ENCODE measurements at regions not wholly inside any gene's neighbourhood (a gene's known extent, or its start where the extent isn't known, plus 50 kb on each side); places are given as distances from the start of the nearest gene placed in this dataset.

DNA sequence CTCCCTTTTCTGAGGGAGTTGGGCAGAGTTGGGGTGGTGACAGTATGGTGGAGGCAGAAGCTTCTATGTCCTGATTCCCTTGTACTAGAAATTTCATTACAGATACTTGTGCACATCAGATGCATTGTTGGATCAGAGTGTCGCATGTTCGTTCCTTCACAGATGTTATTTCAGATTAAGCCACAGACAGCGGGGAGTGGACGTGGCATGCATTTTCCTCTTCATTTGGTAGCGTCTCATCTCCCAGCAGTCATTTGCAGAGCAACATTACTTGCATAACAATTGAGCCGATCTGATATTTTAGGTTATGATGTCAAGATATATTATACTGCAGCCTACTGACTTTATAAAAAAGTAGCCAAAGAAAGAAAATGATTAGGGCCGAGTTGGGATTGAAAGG lies 261.6 kb upstream of the SASH1 start:
- Histone ChIP-seq H3K4me3 (no peak overlapping the region), H3K4me1 (no peaks in the 10 kb centered on the region), H3K27ac (no peak overlapping the region), H3K27me3 (no peaks in the 10 kb centered on the region), H3K9me3 (no peaks in the 10 kb centered on the region), H3K36me3 (no peaks in the 10 kb centered on the region)
- DNase-seq (ENCODE audit: low spot score in 2 of 2) = no peak
- no peak for TF ChIP-seq EP300 (IDR thresholded peaks at IDR 0.05)
- TF ChIP-seq, protein P1, sequence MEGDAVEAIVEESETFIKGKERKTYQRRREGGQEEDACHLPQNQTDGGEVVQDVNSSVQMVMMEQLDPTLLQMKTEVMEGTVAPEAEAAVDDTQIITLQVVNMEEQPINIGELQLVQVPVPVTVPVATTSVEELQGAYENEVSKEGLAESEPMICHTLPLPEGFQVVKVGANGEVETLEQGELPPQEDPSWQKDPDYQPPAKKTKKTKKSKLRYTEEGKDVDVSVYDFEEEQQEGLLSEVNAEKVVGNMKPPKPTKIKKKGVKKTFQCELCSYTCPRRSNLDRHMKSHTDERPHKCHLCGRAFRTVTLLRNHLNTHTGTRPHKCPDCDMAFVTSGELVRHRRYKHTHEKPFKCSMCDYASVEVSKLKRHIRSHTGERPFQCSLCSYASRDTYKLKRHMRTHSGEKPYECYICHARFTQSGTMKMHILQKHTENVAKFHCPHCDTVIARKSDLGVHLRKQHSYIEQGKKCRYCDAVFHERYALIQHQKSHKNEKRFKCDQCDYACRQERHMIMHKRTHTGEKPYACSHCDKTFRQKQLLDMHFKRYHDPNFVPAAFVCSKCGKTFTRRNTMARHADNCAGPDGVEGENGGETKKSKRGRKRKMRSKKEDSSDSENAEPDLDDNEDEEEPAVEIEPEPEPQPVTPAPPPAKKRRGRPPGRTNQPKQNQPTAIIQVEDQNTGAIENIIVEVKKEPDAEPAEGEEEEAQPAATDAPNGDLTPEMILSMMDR (IDR thresholded peaks at IDR 0.05) = no peak
- TF ChIP-seq POLR2A (IDR thresholded peaks at IDR 0.05) = no peak
- 87 to 90% methylated on average over 7 of the region's 7 CpGs for WGBS, 2 donors

DNA sequence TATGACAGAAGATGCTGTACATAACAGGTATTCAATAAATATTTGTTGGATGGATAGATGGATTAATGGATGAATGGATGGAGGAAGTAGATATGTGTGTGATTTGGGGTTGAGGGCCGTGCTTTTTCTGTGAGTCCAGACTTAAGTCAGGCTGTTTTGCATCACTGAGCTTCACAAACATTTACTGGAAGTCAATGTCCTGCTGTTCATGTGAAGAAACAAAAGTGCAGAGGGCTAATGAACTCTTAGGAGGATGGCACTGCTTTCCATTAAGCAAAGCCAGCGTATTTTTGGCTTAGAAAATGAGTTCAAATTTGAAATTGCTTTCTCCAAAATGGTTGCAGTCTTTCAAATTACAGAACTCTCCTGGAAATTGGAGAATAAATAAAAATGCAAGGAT lies 260.6 kb upstream of the SASH1 start:
- Histone ChIP-seq H3K9me3 (no peaks in the 10 kb centered on the region), H3K27ac (no peak overlapping the region), H3K4me1 (peaks cover 0 to 3% (median 0%) of the 10 kb centered on the region in 4 donors), H3K4me3 (no peak overlapping the region), H3K27me3 (no peaks in the 10 kb centered on the region), H3K36me3 (no peaks in the 10 kb centered on the region)
- TF ChIP-seq POLR2A (IDR thresholded peaks at IDR 0.05) (no peak), EP300 (IDR thresholded peaks at IDR 0.05) (no peak)
- TF ChIP-seq, protein P1 (IDR thresholded peaks at IDR 0.05) = no peak
- no peak for DNase-seq (ENCODE audit: low spot score in 2 of 2)
- 32 to 41% methylated on average over 2 of the region's 2 CpGs for WGBS, 2 donors

DNA sequence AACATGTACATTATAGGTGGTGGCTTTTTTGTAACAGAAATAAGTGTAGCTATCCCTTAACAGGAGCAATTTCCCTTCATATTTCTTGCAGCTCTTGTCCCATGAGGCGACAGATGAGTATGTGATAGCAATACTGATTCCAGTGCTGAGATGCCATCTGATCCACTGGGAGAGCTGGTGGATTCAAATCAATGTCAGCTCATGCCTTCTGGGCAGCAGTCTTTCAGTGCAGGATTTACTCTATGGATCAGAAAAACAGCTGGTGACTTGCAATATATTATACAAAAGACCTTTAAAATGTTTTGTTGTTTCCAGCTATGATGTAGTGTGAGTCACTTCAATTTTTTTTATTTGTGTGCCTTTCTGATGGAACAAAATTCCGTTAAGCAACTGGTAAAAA lies 259.9 kb upstream of the SASH1 start:
- Histone ChIP-seq H3K27me3 (no peaks in the 10 kb centered on the region), H3K4me3 (no peak overlapping the region), H3K9me3 (no peaks in the 10 kb centered on the region), H3K4me1 (peaks cover 0 to 5% (median 0%) of the 10 kb centered on the region in 4 donors), H3K27ac (no peak overlapping the region), H3K36me3 (no peaks in the 10 kb centered on the region)
- no peak for DNase-seq (ENCODE audit: low spot score in 2 of 2)
- WGBS, 2 donors = 57 to 65% methylated on average over 2 of the region's 2 CpGs
- TF ChIP-seq EP300 (IDR thresholded peaks at IDR 0.05) (no peak), POLR2A (IDR thresholded peaks at IDR 0.05) (no peak)
- TF ChIP-seq, protein P1 (IDR thresholded peaks at IDR 0.05) = no peak

DNA sequence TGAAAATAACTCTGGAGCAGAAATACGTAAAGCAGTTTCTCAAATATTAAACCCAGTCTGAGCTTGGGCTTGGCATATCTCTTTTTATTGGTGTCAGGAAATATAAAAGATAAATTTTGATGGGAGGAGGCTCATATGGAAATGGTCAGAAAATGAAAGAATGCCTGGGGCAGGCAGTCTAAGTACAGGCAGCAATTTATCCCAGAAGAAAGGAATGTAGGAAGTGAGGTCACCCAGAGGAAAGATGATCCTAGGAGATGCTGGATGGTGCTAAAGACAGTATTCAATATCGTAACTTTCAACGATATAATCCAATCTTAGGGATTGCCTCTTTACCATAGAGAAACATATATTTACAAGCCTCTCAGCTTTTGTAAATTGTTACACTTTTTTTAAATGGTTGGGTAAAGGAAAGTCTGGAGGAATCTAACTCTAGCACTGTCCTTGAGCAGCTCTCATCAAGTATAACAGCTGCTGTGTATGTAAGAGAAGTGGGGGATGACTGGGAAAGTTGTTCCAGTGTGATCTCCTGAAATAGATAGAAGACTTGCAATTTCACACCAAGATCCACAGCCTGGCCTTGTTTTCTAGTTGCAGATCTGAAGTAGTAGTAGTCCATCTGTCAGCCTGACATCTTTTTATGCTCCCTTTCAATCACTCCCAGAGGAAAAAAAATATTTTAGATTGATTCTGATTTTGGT lies 256.9 kb upstream of the SASH1 start:
- peaks cover 0 to 5% (median 0%) of the 10 kb centered on the region in 4 donors for H3K4me1 ChIP-seq
- no peaks in the 10 kb centered on the region for H3K36me3 ChIP-seq
- TF ChIP-seq POLR2A (IDR thresholded peaks at IDR 0.05) = no peak
- no peak for TF ChIP-seq EP300 (IDR thresholded peaks at IDR 0.05)
- TF ChIP-seq, protein P1 (IDR thresholded peaks at IDR 0.05) = no peak
- H3K27ac ChIP-seq = no peak overlapping the region
- peaks cover 0 to 10% (median 0%) of the 10 kb centered on the region in 4 donors for H3K9me3 ChIP-seq
- H3K4me3 ChIP-seq = no peak overlapping the region
- 53 to 59% methylated on average over 3 of the region's 3 CpGs for WGBS, 2 donors
- H3K27me3 ChIP-seq = no peaks in the 10 kb centered on the region
- no peak for DNase-seq (ENCODE audit: low spot score in 2 of 2)

DNA sequence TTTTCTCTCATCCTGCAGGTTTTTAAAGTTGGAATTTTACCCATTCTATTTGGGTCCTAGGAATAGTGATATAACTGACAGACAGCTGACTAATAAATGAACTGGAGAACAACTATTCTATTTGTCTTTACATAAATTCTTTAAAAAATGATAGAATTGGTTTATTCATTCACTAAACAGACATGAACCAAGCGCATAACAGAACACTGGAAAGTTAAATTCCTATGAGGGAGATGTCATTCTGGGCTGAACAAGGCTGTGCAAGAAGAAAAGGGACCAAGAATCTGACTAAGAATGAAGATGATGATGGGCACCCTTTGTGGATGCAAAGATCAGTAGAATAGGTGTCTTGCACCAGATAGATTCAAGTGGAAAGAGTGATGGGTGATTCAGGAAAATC lies 256.3 kb upstream of the SASH1 start:
- H3K27me3 ChIP-seq = no peaks in the 10 kb centered on the region
- TF ChIP-seq POLR2A (IDR thresholded peaks at IDR 0.05) = no peak
- TF ChIP-seq, protein P1 (IDR thresholded peaks at IDR 0.05) = no peak
- TF ChIP-seq EP300 (IDR thresholded peaks at IDR 0.05) = no peak
- H3K4me3 ChIP-seq = no peak overlapping the region
- H3K27ac ChIP-seq = no peak overlapping the region
- 47 to 52% methylated on average over 1 of the region's 1 CpG for WGBS, 2 donors
- H3K36me3 ChIP-seq = no peaks in the 10 kb centered on the region
- no peak for DNase-seq (ENCODE audit: low spot score in 2 of 2)
- H3K4me1 ChIP-seq = peaks cover 0 to 5% (median 0%) of the 10 kb centered on the region in 4 donors
- H3K9me3 ChIP-seq = peaks cover 0 to 16% (median 2%) of the 10 kb centered on the region in 4 donors

Data from tibial nerve (tissue), 4 donors.